H9 (cell line): ENCODE measurements at regions not wholly inside any gene's neighbourhood (a gene's known extent, or its start where the extent isn't known, plus 50 kb on each side); places are given as distances from the start of the nearest gene placed in this dataset.

Source experiments
- DNase-seq: peaks from one replicate; pipeline ENCODE4 v3.0.0-alpha.2; 2017
- H2AFZ ChIP-seq: one replicate; pipeline ENCODE4 v1.6.1; 2013; ENCODE audit warnings: mild to moderate bottlenecking, low read length, control low read depth, moderate library complexity
- H2AK5ac ChIP-seq: 2 replicates; pipeline ENCODE4 v1.6.1; 2013; ENCODE audit warnings: low read length, control low read depth, mixed read lengths; ENCODE audit not compliant: insufficient read length
- H2BK120ac ChIP-seq: one replicate; pipeline ENCODE4 v1.6.1; 2013; ENCODE audit warnings: low read depth, mild to moderate bottlenecking, low read length, control low read depth, inconsistent platforms; ENCODE audit not compliant: poor library complexity, severe bottlenecking
- H2BK12ac ChIP-seq: 2 replicates; pipeline ENCODE4 v1.6.1; 2013; ENCODE audit warnings: low read length, control low read depth, mixed read lengths, low read depth; ENCODE audit not compliant: insufficient read length
- H2BK15ac ChIP-seq: 2 replicates; pipeline ENCODE4 v1.6.1; 2013; ENCODE audit warnings: low read depth, low read length, control low read depth
- H2BK20ac ChIP-seq: one replicate; pipeline ENCODE4 v1.6.1; 2013; ENCODE audit warnings: low read depth, mild to moderate bottlenecking, low read length, control low read depth, inconsistent platforms; ENCODE audit not compliant: poor library complexity, severe bottlenecking
- H2BK5ac ChIP-seq: 2 replicates; pipeline ENCODE4 v1.6.1; 2013; ENCODE audit warnings: low read length, control low read depth, mixed read lengths; ENCODE audit not compliant: insufficient read length
- H3K14ac ChIP-seq: 2 replicates; pipeline ENCODE4 v1.6.1; 2013; ENCODE audit warnings: low read length, control low read depth; ENCODE audit not compliant: insufficient read depth
- H3K18ac ChIP-seq: 2 replicates; pipeline ENCODE4 v1.6.1; 2013; ENCODE audit warnings: low read depth, mild to moderate bottlenecking, mixed read lengths, low read length, control low read depth; ENCODE audit not compliant: insufficient read length
- H3K23ac ChIP-seq: 2 replicates; pipeline ENCODE4 v1.6.1; 2013; ENCODE audit warnings: low read length, control low read depth, mixed read lengths, low read depth; ENCODE audit not compliant: insufficient read length
- H3K23me2 ChIP-seq: 2 replicates; pipeline ENCODE4 v1.6.1; 2013; ENCODE audit warnings: low read depth, mild to moderate bottlenecking, mixed read lengths, low read length, control low read depth; ENCODE audit not compliant: insufficient read length, poor library complexity, severe bottlenecking
- H3K27ac ChIP-seq: 2 replicates; pipeline ENCODE4 v1.5.1; 2013; ENCODE audit warnings: low read length, control low read depth, mixed read lengths, low read depth; ENCODE audit not compliant: insufficient read length
- H3K27me3 ChIP-seq: 2 replicates; pipeline ENCODE4 v1.6.1; 2013; ENCODE audit warnings: low read length, control low read depth, inconsistent platforms; ENCODE audit not compliant: insufficient read depth
- H3K4ac ChIP-seq: 2 replicates; pipeline ENCODE4 v1.6.1; 2013; ENCODE audit warnings: low read depth, mild to moderate bottlenecking, control low read depth, inconsistent platforms, low read length, moderate library complexity
- H3K4me1 ChIP-seq: 2 replicates; pipeline ENCODE4 v1.6.1; 2013; ENCODE audit warnings: low read length, control low read depth, inconsistent platforms; ENCODE audit not compliant: insufficient read depth
- H3K4me2 ChIP-seq: 2 replicates; pipeline ENCODE4 v1.6.1; 2013; ENCODE audit warnings: low read length, control low read depth, mixed read lengths; ENCODE audit not compliant: insufficient read length, insufficient read depth
- H3K56ac ChIP-seq: 2 replicates; pipeline ENCODE4 v1.6.1; 2013; ENCODE audit warnings: low read depth, mild to moderate bottlenecking, mixed read lengths, low read length, control low read depth; ENCODE audit not compliant: insufficient read length
- H3K79me1 ChIP-seq: 2 replicates; pipeline ENCODE4 v1.6.1; 2013; ENCODE audit warnings: low read depth, mild to moderate bottlenecking, moderate library complexity, low read length, control low read depth, inconsistent platforms; ENCODE audit not compliant: insufficient read depth, poor library complexity, severe bottlenecking
- H3K79me2 ChIP-seq: 2 replicates; pipeline ENCODE4 v1.6.1; 2013; ENCODE audit warnings: low read length, control low read depth, inconsistent platforms; ENCODE audit not compliant: insufficient read depth
- H3K9ac ChIP-seq: 2 replicates; pipeline ENCODE4 v1.6.1; 2013; ENCODE audit warnings: low read length, control low read depth, mixed read lengths; ENCODE audit not compliant: insufficient read length; ENCODE audit errors: extremely low read depth
- H3K9me3 ChIP-seq: one replicate; pipeline ENCODE4 v1.6.1; 2013; ENCODE audit warnings: low read depth, low read length, inconsistent platforms; ENCODE audit not compliant: control insufficient read depth
- H3T11ph ChIP-seq: one replicate; pipeline ENCODE4 v1.6.1; 2013; ENCODE audit warnings: mild to moderate bottlenecking, low read length, control low read depth, inconsistent platforms
- H4K20me1 ChIP-seq: one replicate; pipeline ENCODE4 v1.6.1; 2013; ENCODE audit not compliant: control insufficient read depth, insufficient read length, insufficient read depth
- H4K5ac ChIP-seq: 2 replicates; pipeline ENCODE4 v1.6.1; 2013; ENCODE audit warnings: low read depth, mild to moderate bottlenecking, mixed read lengths, low read length, control low read depth; ENCODE audit not compliant: insufficient read length
- H4K8ac ChIP-seq: replicated peaks from 2 replicates; pipeline ENCODE4 v1.6.1; 2013; ENCODE audit warnings: low read length, control low read depth, mixed read lengths, low read depth; ENCODE audit not compliant: insufficient read length
- H4K91ac ChIP-seq: 2 replicates; pipeline ENCODE4 v1.6.1; 2013; ENCODE audit warnings: low read depth, mild to moderate bottlenecking, moderate library complexity, mixed read lengths, low read length, control low read depth; ENCODE audit not compliant: insufficient read length
- H3K27ac Mint-ChIP-seq, 3 experiments: 2 replicates in 2 of 3; 3 replicates in 1 of 3; pipeline ENCODE4 v1.8.0; 2020 to 2021; ENCODE audit warnings: mixed read lengths in 3 of 3, mild to moderate bottlenecking in 1 of 3, moderate library complexity in 1 of 3
- H3K27me3 Mint-ChIP-seq: 2 replicates; pipeline ENCODE4 v1.8.0; 2021; ENCODE audit warnings: low read depth, mild to moderate bottlenecking, moderate library complexity, mixed read lengths
- H3K36me3 Mint-ChIP-seq, 3 experiments: 2 replicates in 2 of 3; 3 replicates in 1 of 3; pipeline ENCODE4 v1.8.0; 2020 to 2021; ENCODE audit warnings: low read depth in 3 of 3, mixed read lengths in 3 of 3; ENCODE audit not compliant: insufficient read depth in 1 of 3
- H3K4me1 Mint-ChIP-seq, 2 experiments: 2 replicates each; pipeline ENCODE4 v1.8.0; 2020; ENCODE audit warnings: mixed read lengths in 2 of 2
- H3K4me3 Mint-ChIP-seq, 2 experiments: 2 replicates in 1 of 2; 3 replicates in 1 of 2; pipeline ENCODE4 v1.8.0; 2020 to 2021; ENCODE audit warnings: mild to moderate bottlenecking in 2 of 2, mixed read lengths in 2 of 2, moderate library complexity in 1 of 2
- H3K9me3 Mint-ChIP-seq, 2 experiments: 2 replicates in 1 of 2; 3 replicates in 1 of 2; pipeline ENCODE4 v1.8.0; 2020; ENCODE audit warnings: mild to moderate bottlenecking in 2 of 2, mixed read lengths in 2 of 2, moderate library complexity in 1 of 2
- CTCF ChIP-seq: fragments of 200-600 bp; sonication (generic); conservative IDR thresholded peaks from 3 replicates; pipeline ENCODE4 v1.8.0; 2021; ENCODE audit warnings: antibody characterized with exemption, mild to moderate bottlenecking
- WGBS: extraction: QIAGEN DNeasy Blood & Tissue Kit; methylation state at CpG from one replicate; pipeline ENCODE4 v1.1.7; 2013; ENCODE audit warnings: missing lambda C conversion rate, low lambda C conversion rate, mixed read lengths; ENCODE audit not compliant: insufficient read length; ENCODE audit errors: extremely low coverage; 5-methylcytosine and 5-hydroxymethylcytosine counted together

- Mint-ChIP-seq H3K4me3 (no peak overlapping the region), H3K27me3 (no peaks in the 10 kb centered on the region), H3K4me1 (peaks cover 20 to 24% of the 10 kb centered on the region in 2 experiments), H3K27ac (0 out of 7 replicates have a peak overlapping the region, but pooled peaks of 1 of the 3 experiments have one; percentile 22), H3K36me3 (peaks cover 0 to 2% (median 0%) of the 10 kb centered on the region in 3 experiments; a peak in 2 of 7 replicates), H3K9me3 (no peaks in the 10 kb centered on the region; a peak in 1 of 5 replicates)
- no peak overlapping the region for H4K5ac ChIP-seq
- H2AK5ac ChIP-seq = no peak overlapping the region
- H3T11ph ChIP-seq = no peak overlapping the region
- H3K27me3 ChIP-seq = no peaks in the 10 kb centered on the region
- no peaks in the 10 kb centered on the region for H4K20me1 ChIP-seq
- peaks cover 3% of the 10 kb centered on the region; the same call in 1 of the 2 replicates for H3K4me1 ChIP-seq
- H3K14ac ChIP-seq = no peak overlapping the region; the same call in 1 of the 2 replicates
- no peak overlapping the region for H2BK15ac ChIP-seq
- no peak overlapping the region for H3K9ac ChIP-seq
- no peak overlapping the region for H2BK5ac ChIP-seq
- H3K56ac ChIP-seq = no peak overlapping the region
- no peak overlapping the region for H3K27ac ChIP-seq
- peaks cover 2% of the 10 kb centered on the region; the same call in 1 of the 2 replicates for H3K79me2 ChIP-seq
- H2BK12ac ChIP-seq = no peak overlapping the region
- H3K23me2 ChIP-seq = no peaks in the 10 kb centered on the region
- no CpG with 5 or more reads among the region's 15 CpGs for WGBS
- H2AFZ ChIP-seq = no peak overlapping the region
- no peak overlapping the region for H3K4ac ChIP-seq
- TF ChIP-seq CTCF = no peak
- H3K4me2 ChIP-seq = no peak overlapping the region
- no peak overlapping the region for H3K18ac ChIP-seq
- no peaks in the 10 kb centered on the region for H3K79me1 ChIP-seq
- H3K9me3 ChIP-seq = no peaks in the 10 kb centered on the region
- DNase-seq = no peak
- no peak overlapping the region for H2BK120ac ChIP-seq
- H3K23ac ChIP-seq = no peak overlapping the region
- no peak overlapping the region for H4K91ac ChIP-seq
- no peak overlapping the region for H2BK20ac ChIP-seq
- H4K8ac ChIP-seq = no peak overlapping the region
Observed at GRCh38 chr22:25393121-25393805, 171.2 kb upstream of the GRK3 start.
